H1 (cell line): ENCODE measurements at regions not wholly inside any gene's neighbourhood (a gene's known extent, or its start where the extent isn't known, plus 50 kb on each side); places are given as distances from the start of the nearest gene placed in this dataset.

Source experiments
- ATF3 ChIP-seq: IDR thresholded peaks from 2 replicates; pipeline ENCODE4 v1.6.1; 2011; ENCODE audit warnings: low read depth, mild to moderate bottlenecking, low read length; ENCODE audit not compliant: insufficient read depth
- HDAC6 ChIP-seq: IDR thresholded peaks from one replicate; pipeline ENCODE4 v1.7.1; 2012; ENCODE audit warnings: low read depth, mild to moderate bottlenecking, inconsistent platforms, low read length, moderate library complexity
- RNF2 ChIP-seq: fragments of 200-900, 300-1000 bp; sonication (generic); IDR thresholded peaks from 2 replicates; pipeline ENCODE4 v1.7.1; 2016; ENCODE audit warnings: borderline replicate concordance, low read depth, mild to moderate bottlenecking, antibody characterized with exemption, low read length; ENCODE audit not compliant: poor library complexity, severe bottlenecking; ENCODE audit errors: missing control alignments
- RXRA ChIP-seq: IDR thresholded peaks from 2 replicates; pipeline ENCODE4 v1.6.1; 2011; ENCODE audit warnings: low read depth, mild to moderate bottlenecking, low read length, moderate library complexity; ENCODE audit not compliant: insufficient read depth
- SIRT6 ChIP-seq: IDR thresholded peaks from one replicate; pipeline ENCODE4 v1.7.1; 2012; ENCODE audit warnings: low read length, inconsistent platforms

GRCh38 chr2:220127876-220128275 lies 500.4 kb downstream of the SLC4A3 start (continued):
- TF ChIP-seq RNF2: no peak
- TF ChIP-seq HDAC6: no peak
- no peak for TF ChIP-seq SIRT6
- no peak for TF ChIP-seq RXRA
- TF ChIP-seq ATF3: no peak
